ENCODE measurements at regions not wholly inside any gene's neighbourhood (a gene's known extent, or its start where the extent isn't known, plus 50 kb on each side); places are given as distances from the start of the nearest gene placed in this dataset.
A peak's percentile ranks its signal among the peaks of the same experiment; 100 is the strongest.
"Not testable (repeated sequence)": the region's sequence is repeated elsewhere in the genome, so short reads cannot be mapped to it uniquely, and the experiment has no call there.

DNA sequence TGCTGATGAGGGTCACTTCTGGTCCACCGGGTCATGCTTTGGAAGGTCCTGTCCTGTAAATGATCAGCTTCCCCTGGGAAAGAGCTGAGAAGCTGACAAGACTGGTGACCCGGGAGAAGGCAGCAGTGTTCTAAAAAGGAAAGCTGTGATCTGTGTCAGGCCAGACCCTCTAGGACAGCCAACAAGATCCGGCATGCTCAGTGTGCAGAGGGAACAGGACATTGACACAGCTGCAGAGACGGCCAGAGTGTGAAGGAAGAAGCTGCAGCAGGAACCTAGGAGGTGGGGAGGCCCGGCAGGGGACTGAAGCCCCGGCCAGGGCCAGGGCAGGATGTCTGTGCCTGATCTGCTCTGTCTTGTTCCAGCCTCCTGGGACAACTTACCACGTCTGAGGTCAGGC is 372.7 kb upstream of the ID2 start:
- no peak for DNase-seq

DNA sequence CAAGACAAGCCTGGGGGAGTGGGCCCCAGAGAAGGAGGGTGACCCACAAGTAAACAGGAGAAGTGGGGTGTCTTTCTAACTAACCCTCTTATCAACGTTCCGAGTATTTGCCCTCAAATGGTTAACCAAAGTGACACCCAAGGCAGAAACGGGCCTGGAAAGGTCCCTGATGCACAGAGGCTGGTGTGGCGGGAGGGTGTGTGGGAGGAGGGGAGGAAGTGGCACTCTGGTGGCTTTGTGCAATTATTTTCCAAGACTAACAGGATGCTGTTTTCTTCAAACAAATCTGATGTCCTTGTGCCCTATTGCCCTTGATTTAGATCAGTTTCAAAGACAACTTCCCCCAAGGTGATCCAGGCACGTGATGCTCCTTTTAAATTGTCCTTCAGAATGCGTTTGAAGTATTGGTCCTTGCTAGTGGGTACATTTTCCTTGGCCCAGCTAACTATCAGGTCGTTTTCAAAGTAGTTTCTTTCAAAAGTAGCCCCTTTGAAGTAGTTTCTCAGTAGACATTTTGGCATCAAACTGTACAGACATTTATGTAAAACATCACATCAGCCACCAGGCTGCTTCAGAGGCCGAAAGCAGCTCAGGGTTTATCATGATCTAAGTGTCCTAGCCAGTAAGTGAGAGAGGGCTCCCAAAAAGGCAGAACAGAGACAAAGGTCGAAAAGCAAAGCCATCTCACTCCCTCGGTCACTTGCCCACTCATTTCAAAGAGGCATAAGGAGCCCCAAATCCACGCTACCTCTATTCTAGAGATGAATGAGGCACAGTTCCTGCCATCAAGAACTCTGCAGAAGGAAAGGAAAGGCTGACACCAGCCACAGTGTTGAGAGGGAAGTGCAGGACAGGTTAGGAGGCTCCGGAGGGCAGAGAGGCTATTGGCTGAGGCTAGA is 371.1 kb upstream of the ID2 start:
- DNase-seq, result peak; percentile 32

DNA sequence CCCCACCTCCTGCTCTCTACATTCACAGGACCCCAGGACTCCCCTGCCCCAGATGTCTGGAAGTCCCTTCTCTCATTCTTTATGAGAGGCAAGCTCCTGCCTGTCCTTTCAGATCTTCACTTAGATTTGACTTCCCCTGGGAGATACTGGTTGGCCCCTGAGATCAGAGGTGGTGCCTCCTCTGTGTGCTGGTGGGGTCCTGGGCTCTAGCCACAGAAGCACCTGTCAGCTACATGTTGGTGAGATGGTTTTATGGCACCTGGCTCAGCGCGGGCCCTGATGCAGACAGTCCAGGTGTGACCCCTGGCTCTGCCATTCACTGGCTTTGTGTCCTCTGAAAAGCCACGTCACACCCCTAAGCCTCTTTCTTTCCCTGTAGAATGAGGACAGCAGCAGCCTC is 369.6 kb upstream of the ID2 start:
- no peak for DNase-seq

DNA sequence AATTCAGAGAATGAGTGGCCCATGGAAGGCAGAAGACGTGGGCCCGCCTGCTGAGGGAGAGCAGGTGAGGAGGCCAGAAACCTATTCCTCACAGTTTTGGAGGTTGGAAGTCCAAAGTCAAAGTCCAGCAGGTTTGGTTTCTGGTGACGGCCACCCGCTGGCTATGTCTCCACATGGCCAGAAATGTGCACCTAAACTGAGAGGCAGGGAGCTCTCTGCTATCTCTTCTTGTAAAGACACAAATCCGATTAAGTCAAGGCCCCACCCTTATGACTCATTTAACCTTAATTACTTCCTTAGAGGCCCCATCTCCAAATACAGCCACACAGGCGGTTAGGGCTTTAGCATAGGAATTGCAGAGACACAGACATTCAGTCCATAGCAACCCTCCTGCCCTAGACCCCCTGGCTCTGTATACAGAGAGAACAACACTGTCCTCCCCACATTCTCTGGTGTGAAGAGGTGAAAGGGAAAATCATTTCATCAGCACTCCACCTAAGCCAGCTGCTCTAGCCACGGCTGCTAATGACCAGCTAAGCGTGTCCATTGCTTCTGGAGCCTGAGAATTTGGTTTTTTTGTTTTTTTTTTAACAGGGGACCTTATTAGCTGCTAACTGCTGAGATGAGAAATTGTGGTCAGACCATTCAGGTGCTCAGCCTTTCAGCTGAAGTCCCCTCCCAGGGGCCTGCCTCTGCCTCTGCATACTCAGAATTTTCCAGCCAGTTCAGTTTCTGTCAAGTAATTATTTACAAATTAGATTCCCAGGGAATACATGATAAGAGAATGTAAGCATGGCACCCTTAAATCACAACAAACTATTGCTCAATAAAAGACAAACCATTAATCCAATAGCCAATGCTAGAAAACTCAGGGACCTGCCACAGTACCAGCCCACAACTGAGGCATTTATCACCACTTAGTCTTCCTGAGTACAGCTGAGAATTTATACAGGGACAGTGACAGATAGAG is 368.7 kb upstream of the ID2 start:
- DNase-seq, result no peak

DNA sequence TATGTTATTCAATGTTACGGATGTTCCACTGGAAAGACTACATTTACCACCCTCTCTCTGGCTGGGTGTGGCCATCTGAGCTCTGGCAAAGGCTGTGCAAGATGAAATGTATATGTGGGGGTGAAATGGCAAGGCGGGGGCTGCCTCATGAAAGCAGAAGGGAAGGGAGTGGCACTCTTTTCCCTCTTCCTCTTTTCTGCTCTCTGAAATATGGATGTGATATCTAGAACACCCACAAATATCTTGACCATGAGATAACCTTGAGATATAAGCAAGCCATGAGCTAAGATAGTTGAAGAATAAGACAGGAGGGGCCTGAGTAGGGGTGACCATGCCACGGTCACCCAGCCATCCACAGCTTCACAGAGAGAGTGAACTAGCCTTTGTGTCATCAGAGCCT is 367.8 kb upstream of the ID2 start:
- no peak for DNase-seq

DNA sequence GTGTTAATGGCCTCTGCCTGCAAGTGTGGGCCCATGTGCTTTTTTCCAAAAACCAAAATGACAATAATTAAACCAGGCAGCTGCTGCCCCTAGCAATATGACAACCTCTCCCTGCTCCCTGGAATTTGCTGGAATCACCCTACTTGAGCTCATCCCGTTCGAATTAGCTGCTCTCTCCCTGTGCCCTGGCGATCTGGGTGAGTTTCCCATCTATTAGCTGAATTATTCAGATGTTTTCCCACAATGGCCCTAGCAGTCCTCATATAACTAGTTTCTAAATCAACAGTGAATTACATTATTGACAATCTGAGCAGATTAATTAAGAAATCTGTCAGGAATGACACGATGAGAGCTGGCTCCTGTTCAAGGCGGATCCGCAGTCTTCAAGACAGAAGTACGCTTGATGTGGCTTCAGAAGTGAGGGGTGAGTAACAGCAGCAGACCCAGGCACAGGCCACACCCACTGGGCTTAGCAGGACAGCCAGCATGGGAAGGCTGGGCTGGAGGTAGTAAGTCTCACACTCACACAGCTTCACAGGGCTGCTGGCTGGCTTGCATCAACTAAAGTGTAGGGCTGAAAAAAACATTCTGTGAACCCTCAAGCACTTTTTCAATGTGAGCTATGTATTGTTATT is 366.2 kb upstream of the ID2 start:
- DNase-seq, result no peak

DNA sequence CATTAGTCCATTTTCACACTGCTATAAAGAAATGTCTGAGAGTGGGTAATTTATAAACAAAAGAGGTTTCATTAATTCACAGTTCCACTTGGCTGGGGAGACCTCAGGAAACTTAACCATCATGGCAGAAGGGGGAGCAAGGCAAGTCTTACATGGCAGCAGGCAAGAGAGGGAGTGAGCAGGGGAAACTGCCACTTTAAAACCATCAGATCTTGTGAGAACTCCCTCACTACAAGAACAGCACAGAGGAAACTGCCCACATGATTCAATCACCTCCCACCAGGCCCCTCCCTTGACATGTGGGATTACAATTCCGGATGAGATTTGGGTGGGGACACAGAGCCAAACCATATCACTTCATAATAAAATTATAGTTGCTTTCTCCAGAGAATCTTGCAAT is 365.5 kb upstream of the ID2 start:
- no peak for DNase-seq

DNA sequence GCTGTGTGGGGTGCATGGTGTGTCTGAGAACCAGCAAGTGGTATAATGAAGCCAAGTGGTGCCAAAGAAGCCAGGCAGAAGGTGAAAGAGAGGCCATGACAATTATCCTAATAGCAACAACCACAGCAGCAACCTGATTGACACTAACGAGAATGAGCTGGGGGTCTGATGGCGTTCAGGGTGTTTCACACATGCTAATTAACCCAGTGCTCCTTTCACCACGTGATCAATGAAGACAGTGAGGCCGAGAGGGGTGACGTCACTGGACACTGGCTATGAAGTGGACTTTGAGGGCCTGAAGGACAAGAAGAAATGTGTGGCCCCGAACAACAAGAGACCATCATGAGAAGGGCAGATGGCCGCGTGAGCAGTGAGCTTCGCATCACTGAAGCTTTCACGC is 364.4 kb upstream of the ID2 start:
- no peak for DNase-seq

DNA sequence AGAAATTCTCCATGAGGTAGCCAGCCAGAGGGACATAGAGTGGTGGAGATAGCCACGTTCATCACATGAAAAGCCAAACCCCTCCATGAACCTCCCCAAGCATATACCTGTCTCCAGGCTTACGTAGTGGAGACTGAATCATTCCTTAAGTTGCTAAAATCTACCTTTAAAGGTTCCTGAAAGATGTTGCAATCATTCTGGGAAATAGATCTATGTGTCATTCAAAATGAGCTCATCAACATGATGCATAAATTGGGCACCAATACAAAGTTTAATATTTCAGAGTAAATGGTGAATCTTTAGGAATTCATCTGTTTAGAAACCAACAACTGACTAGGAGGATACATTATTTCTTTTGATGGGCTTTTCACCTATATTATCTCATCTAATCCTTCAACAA is 362.6 kb upstream of the ID2 start:
- DNase-seq, result no peak

DNA sequence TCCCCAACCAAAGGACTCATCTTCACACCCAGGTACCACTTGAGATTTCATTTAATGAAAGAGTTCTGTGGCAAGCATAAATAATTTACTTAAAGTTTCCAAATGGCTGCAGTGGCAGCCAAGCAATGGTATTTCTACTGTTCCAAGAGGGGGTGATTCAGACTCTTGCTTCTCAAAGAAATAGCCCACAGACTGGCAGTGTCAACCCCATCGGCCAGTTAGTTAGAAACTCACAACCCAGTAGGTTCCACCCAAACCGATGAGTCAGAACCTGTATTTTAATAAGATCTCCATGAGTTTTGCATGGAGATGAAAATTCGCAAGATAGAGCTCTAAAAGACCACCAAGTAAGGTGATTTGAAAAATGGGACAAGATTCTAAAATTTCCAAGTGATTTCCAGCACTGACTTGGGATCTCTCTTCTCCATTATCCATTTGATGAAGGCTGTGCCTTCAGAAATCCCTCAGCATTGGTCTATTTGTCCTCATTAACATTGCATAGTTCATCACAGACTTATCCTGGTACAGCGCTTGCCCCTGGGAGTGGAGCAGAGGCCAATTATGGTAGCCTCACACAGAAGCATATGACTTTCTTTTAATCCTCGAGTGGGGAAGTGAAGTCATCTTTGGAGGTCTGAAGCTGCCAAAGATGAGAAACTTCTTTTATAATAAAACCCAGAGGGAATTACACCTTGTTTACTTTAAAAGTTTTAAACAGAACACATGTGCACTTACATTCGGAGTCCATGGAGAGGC is 361.4 kb upstream of the ID2 start:
- DNase-seq, result no peak

DNA sequence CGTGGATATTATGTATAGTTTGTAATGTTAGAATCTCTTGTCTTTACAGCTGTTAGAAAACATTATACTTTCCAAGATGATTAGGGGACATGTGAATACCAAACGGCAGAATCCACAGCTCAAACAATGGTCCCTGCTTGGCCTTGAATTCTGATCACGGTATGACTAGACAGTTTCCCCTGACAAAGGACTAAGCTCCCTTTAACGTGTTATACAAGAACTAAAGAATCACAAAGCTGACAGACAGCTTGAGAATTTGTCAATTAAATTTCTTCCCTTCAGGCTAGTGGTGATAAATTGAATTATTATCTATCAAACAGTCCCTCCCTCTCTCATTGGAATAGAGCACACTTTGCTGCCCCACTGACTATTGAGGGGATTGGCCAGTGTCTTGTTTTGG is 359.2 kb upstream of the ID2 start:
- DNase-seq, result no peak

DNA sequence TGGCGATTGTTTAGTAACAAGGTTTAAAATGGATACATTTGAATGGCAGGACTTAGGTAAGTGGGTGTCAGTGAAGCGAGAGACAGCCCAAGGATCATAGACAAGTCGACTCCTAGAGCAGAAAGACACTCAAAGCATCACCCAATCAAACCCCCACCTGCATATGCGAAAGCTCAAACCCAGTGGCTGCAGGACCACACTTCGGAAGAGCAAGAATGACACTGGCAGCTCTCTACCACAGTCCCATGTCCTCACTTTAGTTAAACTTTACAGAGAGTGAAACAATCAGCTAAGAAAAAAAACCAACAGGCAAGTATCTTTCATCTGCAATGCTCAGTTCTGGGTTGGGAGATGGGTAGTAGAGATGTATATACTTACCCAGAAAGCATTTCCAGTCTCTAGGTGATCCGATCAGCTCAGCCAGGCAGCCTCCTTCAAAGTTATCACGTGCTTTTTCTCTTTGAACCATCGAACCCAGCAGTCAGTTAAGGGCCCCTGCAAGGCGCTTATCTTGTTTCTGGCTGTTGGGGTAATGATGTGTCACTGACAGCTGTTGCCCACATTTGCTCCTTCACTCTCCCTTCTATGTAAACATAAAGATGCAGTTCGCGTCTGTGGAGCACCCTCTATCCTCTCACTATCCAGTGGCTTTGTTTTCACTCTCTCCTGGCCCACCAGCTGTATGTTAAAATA is 357.5 kb upstream of the ID2 start:
- DNase-seq, result no peak

DNA sequence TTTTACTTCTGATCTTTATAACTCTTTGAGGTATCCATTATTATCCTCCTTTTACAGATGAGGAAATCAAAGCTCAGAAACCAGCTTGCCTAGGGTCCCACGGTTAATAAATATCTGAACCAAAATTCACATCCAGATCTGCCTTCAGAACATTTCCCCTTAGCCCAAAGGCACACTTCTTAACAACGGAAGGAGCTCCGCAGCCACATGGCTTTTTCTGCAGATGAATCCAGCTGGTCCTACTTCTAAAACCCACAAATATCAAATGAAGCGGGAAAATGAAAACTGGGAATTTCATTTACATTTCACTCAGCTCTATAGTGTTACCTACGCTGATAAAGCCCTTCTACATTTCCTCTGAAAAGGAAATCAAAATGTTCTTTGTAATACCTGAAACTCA is 357.0 kb upstream of the ID2 start:
- no peak for DNase-seq

DNA sequence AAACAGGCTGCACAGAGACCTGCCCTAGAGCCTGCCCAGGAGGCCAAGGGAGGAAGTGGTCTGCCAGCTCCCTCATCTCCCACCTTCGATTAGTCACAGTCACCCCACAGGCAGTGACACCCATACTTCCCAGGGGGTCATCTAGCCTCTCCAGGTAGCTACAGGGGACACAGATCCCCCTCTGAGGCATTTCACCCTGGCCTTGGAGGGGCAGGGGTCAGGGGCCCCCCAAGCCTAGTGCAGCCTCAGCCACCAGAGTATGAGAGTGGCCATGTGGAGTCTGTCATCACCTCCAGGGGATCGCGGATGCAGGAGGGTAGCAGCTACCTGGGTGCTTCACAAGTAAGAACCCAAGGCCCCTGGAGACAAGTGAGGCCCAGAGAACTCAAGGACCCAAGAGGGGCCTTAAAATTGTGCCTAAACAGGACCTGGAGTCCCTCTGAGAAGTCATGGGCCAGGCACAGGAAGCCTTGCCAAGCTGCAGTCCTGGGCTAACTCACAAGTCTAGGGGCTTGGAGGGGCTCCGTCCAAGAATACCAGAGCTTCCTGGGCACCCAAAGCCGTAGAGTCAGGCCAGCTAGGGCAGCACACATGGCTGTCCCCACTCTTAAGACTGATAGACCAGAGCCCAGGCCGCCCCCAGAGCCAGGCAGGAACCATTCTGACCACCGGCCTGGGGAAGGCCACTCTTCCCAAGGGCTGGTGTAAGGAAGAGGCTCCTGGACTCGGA is 354.3 kb upstream of the ID2 start:
- no peak for DNase-seq

DNA sequence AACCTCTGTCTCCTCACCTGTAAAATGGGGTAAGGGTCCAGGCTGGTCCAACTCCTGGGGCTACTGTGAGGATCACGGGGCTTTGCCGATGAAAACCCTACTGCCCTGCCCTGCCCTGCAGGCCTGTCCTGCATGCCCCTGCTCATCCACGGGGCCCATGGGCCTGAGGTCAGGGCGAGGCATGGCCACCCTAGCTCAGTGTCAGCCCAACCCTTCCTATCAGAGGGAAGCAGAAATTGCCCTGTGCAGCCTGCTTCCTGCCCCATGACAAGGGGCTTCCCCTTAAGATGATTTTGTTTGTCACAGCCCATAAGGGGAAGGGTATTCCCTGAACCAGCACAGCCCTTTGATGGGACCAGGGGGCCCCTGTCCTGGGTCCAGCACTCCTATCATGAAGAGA is 353.6 kb upstream of the ID2 start:
- no peak for DNase-seq

DNA sequence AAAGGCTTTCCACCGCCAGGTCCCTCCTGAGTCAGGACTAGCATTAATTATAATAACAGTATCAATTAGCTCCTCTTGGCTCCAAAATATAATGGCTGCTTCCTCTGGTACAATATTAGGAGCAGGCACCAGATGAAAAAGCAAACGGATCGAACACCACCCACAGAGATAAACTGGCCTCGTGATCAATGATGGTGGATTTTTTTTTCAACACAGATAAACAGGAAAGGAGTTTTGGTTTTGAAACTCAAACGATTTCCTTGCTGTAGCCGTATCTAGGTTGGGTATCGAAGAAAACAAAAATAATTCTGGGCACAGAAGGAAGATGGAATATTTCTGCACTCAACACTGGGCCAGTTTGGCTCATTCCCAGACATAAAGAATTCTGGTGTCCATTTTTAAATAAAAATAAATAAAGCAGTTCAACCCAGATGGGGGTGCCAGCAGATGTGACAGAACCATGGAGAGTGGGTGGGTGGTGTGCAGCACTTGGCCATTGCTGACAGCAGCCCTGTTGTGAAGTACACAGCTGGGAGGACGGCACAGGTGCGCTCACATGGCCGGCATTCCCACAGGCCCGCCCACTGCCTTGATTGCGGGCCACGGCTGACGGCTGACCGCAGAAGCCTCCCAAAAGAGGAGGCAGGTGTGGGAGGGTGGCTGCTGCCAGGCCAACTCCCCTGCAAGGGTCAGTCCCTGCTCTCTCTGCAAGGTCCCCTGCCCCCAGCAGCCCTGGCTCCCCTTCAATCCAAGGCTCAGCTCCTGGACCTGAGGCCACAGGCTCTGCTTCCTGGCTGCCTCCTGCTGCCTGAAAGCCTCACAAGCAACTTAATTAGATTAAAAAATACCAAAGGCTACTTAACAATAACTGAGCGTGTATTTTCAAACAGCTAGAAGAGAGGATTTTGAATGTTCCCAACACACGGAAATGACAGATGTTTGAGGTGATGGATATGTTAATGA is 351.9 kb upstream of the ID2 start:
- no peak for DNase-seq

DNA sequence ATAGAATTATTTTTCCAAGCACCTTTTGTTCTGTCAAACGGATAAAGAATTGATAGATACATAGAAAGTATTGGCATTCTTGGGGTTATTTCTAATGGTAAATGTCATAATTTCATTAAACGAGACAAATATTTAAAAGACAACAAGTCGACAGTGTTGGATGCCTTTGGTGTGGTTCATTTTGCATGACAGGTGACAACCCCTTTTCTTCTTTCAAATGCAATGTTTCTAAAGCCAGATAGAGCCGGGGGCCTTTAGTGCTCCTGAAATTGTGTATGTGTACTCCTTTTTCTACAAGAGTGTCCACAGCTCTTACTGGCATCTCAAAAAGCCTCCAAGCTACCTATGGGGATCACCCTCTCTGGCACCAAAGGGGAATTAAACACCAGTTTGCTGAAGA is 350.8 kb upstream of the ID2 start:
- no peak for DNase-seq

DNA sequence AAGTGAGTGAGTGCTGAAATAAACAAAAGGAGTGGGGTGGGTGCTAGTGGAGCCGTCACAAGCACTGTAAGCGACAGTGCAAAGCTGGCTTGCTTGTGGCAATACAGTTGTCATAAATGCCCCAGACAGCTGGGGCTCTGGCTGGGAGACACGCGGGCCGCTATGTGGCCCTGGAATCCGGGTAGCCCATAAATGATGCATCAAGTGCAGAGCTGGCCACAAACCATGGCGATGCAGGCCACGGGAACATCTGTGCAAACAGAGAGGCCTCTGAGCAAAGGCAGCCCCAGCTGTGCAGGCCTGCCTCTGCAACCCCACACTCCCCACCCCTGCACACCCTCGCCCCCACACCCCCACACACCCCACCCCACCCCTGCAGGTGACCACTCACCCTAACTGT is 349.2 kb upstream of the ID2 start:
- DNase-seq, result no peak

DNA sequence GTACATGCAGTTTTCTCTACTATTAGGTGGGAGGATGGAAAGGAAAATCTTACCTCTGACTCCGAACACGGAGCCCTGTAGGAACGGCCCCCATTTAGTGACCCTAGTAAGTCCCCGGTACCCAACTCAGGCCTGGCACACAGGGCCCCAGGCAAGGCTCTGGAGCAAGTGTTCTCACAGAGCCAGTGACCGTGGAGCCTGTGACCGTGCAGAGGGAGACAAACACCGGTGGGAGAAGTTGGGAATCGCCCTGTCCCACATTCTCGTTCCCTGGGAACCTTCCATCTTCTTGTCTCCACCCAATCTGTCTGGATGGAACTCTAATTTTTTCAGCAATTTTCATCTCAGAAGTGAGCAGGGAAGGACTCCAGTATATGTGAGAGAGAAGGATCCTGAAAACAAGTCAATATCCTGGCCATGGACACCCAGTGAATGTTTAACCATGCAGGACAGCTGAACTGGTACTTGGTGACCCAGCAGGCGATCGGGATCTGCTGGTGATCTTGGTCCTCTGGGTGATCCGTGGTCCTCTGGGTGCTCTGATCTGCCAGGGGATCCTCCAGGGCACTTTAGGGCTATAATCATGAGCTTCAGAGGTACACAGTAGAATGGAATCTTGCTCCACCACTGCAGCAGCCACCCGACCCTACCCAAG is 348.6 kb upstream of the ID2 start:
- no peak for DNase-seq

DNA sequence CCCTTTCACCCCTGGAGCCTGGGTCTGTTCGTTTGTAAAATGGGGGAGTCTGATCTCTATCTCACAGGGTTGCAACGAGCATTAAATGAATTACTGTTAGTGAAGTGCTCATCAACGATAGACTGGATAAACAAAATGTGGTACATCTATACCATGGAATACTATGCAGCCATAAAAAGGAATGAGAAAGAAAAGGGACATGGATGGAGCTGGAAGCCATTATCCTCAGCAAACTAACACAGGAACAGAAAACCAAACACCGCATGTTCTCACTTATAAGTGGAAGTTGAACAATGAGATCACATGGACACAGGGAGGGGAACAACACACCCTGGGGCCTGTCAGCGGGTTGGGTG is 348.0 kb upstream of the ID2 start:
- not testable (repeated sequence) for DNase-seq
